ENCODE measurements at regions not wholly inside any gene's neighbourhood (a gene's known extent, or its start where the extent isn't known, plus 50 kb on each side); places are given as distances from the start of the nearest gene placed in this dataset.

- H3K4me3 ChIP-seq (ENCODE audit: low read depth, low read length): no peak overlapping the region
- peak; percentile 9; the same call in 1 of the 2 replicates for TF ChIP-seq CTCF (IDR thresholded peaks at IDR 0.05; ENCODE audit: borderline replicate concordance, insufficient read depth, low read depth, low read length)
Measured at GRCh38 chrX:8971116-8971515, 62.8 kb downstream of the FAM9B start.

- TF ChIP-seq CTCF (IDR thresholded peaks at IDR 0.05; ENCODE audit: borderline replicate concordance, insufficient read depth, low read depth, low read length): no peak
- H3K4me3 ChIP-seq (ENCODE audit: low read depth, low read length): no peak overlapping the region
Measured at GRCh38 chrX:8969378-8969777, 64.5 kb downstream of the FAM9B start.

GRCh38 chrX:8967461-8967860 is 66.5 kb downstream of the FAM9B start:
- H3K4me3 ChIP-seq (ENCODE audit: low read depth, low read length): no peak overlapping the region
- TF ChIP-seq CTCF (IDR thresholded peaks at IDR 0.05; ENCODE audit: borderline replicate concordance, insufficient read depth, low read depth, low read length): no peak

- TF ChIP-seq CTCF (IDR thresholded peaks at IDR 0.05; ENCODE audit: borderline replicate concordance, insufficient read depth, low read depth, low read length): no peak
Measured at GRCh38 chrX:8960957-8961468, 72.9 kb downstream of the FAM9B start.

GRCh38 chrX:8955511-8955910 is 78.4 kb downstream of the FAM9B start:
- no peak for TF ChIP-seq CTCF (IDR thresholded peaks at IDR 0.05; ENCODE audit: borderline replicate concordance, insufficient read depth, low read depth, low read length)
- no peak overlapping the region for H3K4me3 ChIP-seq (ENCODE audit: low read depth, low read length)

More at GRCh38 chrX:8960957-8961468, 72.9 kb downstream of the FAM9B start:
- H3K4me3 ChIP-seq (ENCODE audit: low read depth, low read length): no peak overlapping the region

- TF ChIP-seq CTCF (IDR thresholded peaks at IDR 0.05; ENCODE audit: borderline replicate concordance, insufficient read depth, low read depth, low read length): no peak
- no peak overlapping the region for H3K4me3 ChIP-seq (ENCODE audit: low read depth, low read length)
Measured at GRCh38 chrX:8946563-8946962, 87.4 kb downstream of the FAM9B start.

GRCh38 chrX:8939322-8939721 is 94.6 kb downstream of the FAM9B start:
- H3K4me3 ChIP-seq (ENCODE audit: low read depth, low read length): no peak overlapping the region
- TF ChIP-seq CTCF (IDR thresholded peaks at IDR 0.05; ENCODE audit: borderline replicate concordance, insufficient read depth, low read depth, low read length): no peak

All from GM12875 (cell line).